Left ventricle myocardium inferior (tissue), 1 donor: ENCODE measurements at regions not wholly inside any gene's neighbourhood (a gene's known extent, or its start where the extent isn't known, plus 50 kb on each side); places are given as distances from the start of the nearest gene placed in this dataset.

Experiments used
- DNase-seq: peaks from one replicate; pipeline ENCODE4 v3.0.0-alpha.2; 2020
- H3K27ac ChIP-seq: fragments of 200-600 bp; replicated peaks from 2 replicates; pipeline ENCODE4 v1.8.0; 2021
- H3K27me3 ChIP-seq: fragments of 200-600 bp; 2 replicates; pipeline ENCODE4 v1.8.0; 2021; ENCODE audit warnings: low read depth
- H3K36me3 ChIP-seq: fragments of 200-600 bp; 2 replicates; pipeline ENCODE4 v1.8.0; 2021
- H3K4me1 ChIP-seq: fragments of 200-600 bp; 2 replicates; pipeline ENCODE4 v1.8.0; 2021
- H3K4me3 ChIP-seq: fragments of 200-600 bp; 2 replicates; pipeline ENCODE4 v1.8.0; 2021; ENCODE audit warnings: mild to moderate bottlenecking, moderate library complexity
- H3K9me3 ChIP-seq: fragments of 200-600 bp; replicated peaks from 2 replicates; pipeline ENCODE4 v1.8.0; 2021
- CTCF ChIP-seq: fragments of 200-600 bp; IDR thresholded peaks from 2 replicates; pipeline ENCODE4 v1.8.0; 2021; ENCODE audit warnings: antibody characterized with exemption, mild to moderate bottlenecking, borderline replicate concordance
- intact Hi-C: fragments of 100-400 bp; cut with micrococcal nuclease; formaldehyde crosslinking; loops from one replicate; pipeline ENCODE4 v1.11.0; 2022
- donor health status: DM: no; HTN: yes; CAD: no; lungs with severe emphysema.

- Histone ChIP-seq H3K4me1 (no peaks in the 10 kb centered on the region), H3K36me3 (no peaks in the 10 kb centered on the region), H3K9me3 (no peaks in the 10 kb centered on the region), H3K4me3 (no peak overlapping the region), H3K27me3 (no peaks in the 10 kb centered on the region), H3K27ac (no peak overlapping the region)
- no peak for TF ChIP-seq CTCF
- intact Hi-C loops: no loop called here
- no peak for DNase-seq
Measured at GRCh38 chr2:48173141-48173540, 141.3 kb upstream of the FOXN2 start.

GRCh38 chr2:48174503-48174902, 140.0 kb upstream of the FOXN2 start:
- Histone ChIP-seq H3K36me3 (no peaks in the 10 kb centered on the region), H3K27me3 (no peaks in the 10 kb centered on the region), H3K4me3 (no peak overlapping the region), H3K27ac (no peak overlapping the region), H3K9me3 (no peaks in the 10 kb centered on the region), H3K4me1 (no peaks in the 10 kb centered on the region)
- intact Hi-C loops: no loop called here
- no peak for TF ChIP-seq CTCF
- no peak for DNase-seq

- no peak for DNase-seq
- Histone ChIP-seq H3K9me3 (no peaks in the 10 kb centered on the region), H3K36me3 (no peaks in the 10 kb centered on the region), H3K4me1 (no peaks in the 10 kb centered on the region), H3K27me3 (no peaks in the 10 kb centered on the region), H3K27ac (no peak overlapping the region), H3K4me3 (no peak overlapping the region)
- no peak for TF ChIP-seq CTCF
- intact Hi-C loops: no loop called here
Measured at GRCh38 chr2:48175254-48175653, 139.2 kb upstream of the FOXN2 start.

GRCh38 chr2:48175656-48176055, 138.8 kb upstream of the FOXN2 start:
- intact Hi-C loops: no loop called here
- DNase-seq: no peak
- Histone ChIP-seq H3K9me3 (no peaks in the 10 kb centered on the region), H3K27me3 (no peaks in the 10 kb centered on the region), H3K4me3 (no peak overlapping the region), H3K4me1 (no peaks in the 10 kb centered on the region), H3K27ac (no peak overlapping the region), H3K36me3 (no peaks in the 10 kb centered on the region)
- no peak for TF ChIP-seq CTCF

GRCh38 chr2:48176876-48177275, 137.6 kb upstream of the FOXN2 start:
- Histone ChIP-seq H3K4me3 (no peak overlapping the region), H3K36me3 (no peaks in the 10 kb centered on the region), H3K27me3 (no peaks in the 10 kb centered on the region), H3K4me1 (no peaks in the 10 kb centered on the region), H3K27ac (no peak overlapping the region), H3K9me3 (no peaks in the 10 kb centered on the region)
- intact Hi-C loops: no loop called here
- no peak for DNase-seq
- no peak for TF ChIP-seq CTCF

GRCh38 chr2:48178611-48179010, 135.9 kb upstream of the FOXN2 start:
- H3K4me1 ChIP-seq: no peaks in the 10 kb centered on the region
- no peak for DNase-seq
- intact Hi-C loops: no loop called here

More at GRCh38 chr2:48178611-48179010, 135.9 kb upstream of the FOXN2 start:
- H3K36me3 ChIP-seq: no peaks in the 10 kb centered on the region
- no peak overlapping the region for H3K27ac ChIP-seq
- H3K4me3 ChIP-seq: no peak overlapping the region
- no peaks in the 10 kb centered on the region for H3K27me3 ChIP-seq
- TF ChIP-seq CTCF: no peak
- H3K9me3 ChIP-seq: no peaks in the 10 kb centered on the region
